Upper lobe of left lung (tissue), 6 donors: ENCODE measurements at regions not wholly inside any gene's neighbourhood (a gene's known extent, or its start where the extent isn't known, plus 50 kb on each side); places are given as distances from the start of the nearest gene placed in this dataset.

ENCODE experiments used
- ATAC-seq, 2 donors: fragments of 200-7000 bp; cut with Tn5 transposase; one replicate each; pipeline ENCODE4 v1.9.1; 2022; ENCODE audit warnings: mild to moderate bottlenecking in 2 of 2, moderate library complexity in 2 of 2; ENCODE audit not compliant: low FRiP score in 2 of 2
- DNase-seq, 2 donors: peaks; one replicate each; pipeline ENCODE4 v3.0.0-alpha.2; 2019 to 2020
- H3K27ac ChIP-seq, 4 donors: fragments of 200-600 bp; sonication (generic); one replicate each; pipeline ENCODE4 v1.5.1; 2016 to 2019
- H3K27me3 ChIP-seq, 4 donors: fragments of 200-600 bp; sonication (generic); one replicate each; pipeline ENCODE4 v1.5.1; 2017 to 2019
- H3K36me3 ChIP-seq, 4 donors: fragments of 200-600 bp; sonication (generic); one replicate each; pipeline ENCODE4 v1.5.1; 2016 to 2019
- H3K4me1 ChIP-seq, 4 donors: fragments of 200-600 bp; sonication (generic); one replicate each; pipeline ENCODE4 v1.5.1; 2018 to 2019
- H3K4me3 ChIP-seq, 4 donors: fragments of 200-600 bp; sonication (generic); one replicate each; pipeline ENCODE4 v1.5.1; 2017 to 2019; ENCODE audit warnings: mild to moderate bottlenecking in 2 of 4, moderate library complexity in 1 of 4
- H3K9me3 ChIP-seq, 4 donors: fragments of 200-600 bp; sonication (generic); one replicate each; pipeline ENCODE4 v1.5.1; 2018 to 2019
- CTCF ChIP-seq, 6 experiments: fragments of 450-650 bp in 4 of 6; fragments of 200-600 bp in 2 of 6; sonication (generic) in 2 of 6; IDR thresholded peaks; one replicate each; pipeline ENCODE4 v1.5.1; 2016 to 2019; ENCODE audit warnings: antibody characterized with exemption in 6 of 6
- EP300 ChIP-seq, 4 donors: sonication (generic); formaldehyde crosslinking; IDR thresholded peaks; one replicate each; pipeline ENCODE4 v1.5.1; 2017; ENCODE audit warnings: antibody characterized with exemption in 4 of 4, control low read depth in 2 of 4
- POLR2A ChIP-seq, 4 donors: fragments of 450-650 bp; IDR thresholded peaks; one replicate each; pipeline ENCODE4 v1.5.1; 2016 to 2017; ENCODE audit warnings: antibody characterized with exemption in 4 of 4, mild to moderate bottlenecking in 2 of 4
- POLR2AphosphoS5 ChIP-seq, 2 donors: sonication (generic); formaldehyde crosslinking; IDR thresholded peaks; one replicate each; pipeline ENCODE4 v1.5.1; 2017; ENCODE audit warnings: antibody characterized with exemption in 2 of 2
- WGBS, 2 donors: methylation state at CpG; one replicate each; pipeline ENCODE4 v1.1.5; 2017 to 2018; 5-methylcytosine and 5-hydroxymethylcytosine counted together
- donor health status: DM: no; HTN: no; CAD: no; lungs with moderate emphysema.
- donor health status: DM: no; HTN: yes; CAD: no; lungs with severe emphysema.

GRCh38 chr10:124143721-124144120, 50.3 kb upstream of the CHST15 start:
- Histone ChIP-seq H3K27ac (peak overlapping the region in 3 of 4 donors; percentile 69 to 81 (median 77)), H3K27me3 (no peaks in the 10 kb centered on the region), H3K36me3 (no peaks in the 10 kb centered on the region), H3K4me3 (no peak overlapping the region), H3K4me1 (peaks cover 5 to 15% (median 11%) of the 10 kb centered on the region in 4 donors), H3K9me3 (peaks cover 0 to 3% (median 0%) of the 10 kb centered on the region in 4 donors)
- 89 to 92% methylated on average over 6 of the region's 6 CpGs for WGBS, 2 donors
- DNase-seq (no peak), ATAC-seq (no peak)
- TF ChIP-seq POLR2AphosphoS5 (IDR thresholded peaks at IDR 0.05) (no peak), POLR2A (IDR thresholded peaks at IDR 0.05) (no peak), EP300 (IDR thresholded peaks at IDR 0.05) (no peak), CTCF (IDR thresholded peaks at IDR 0.05) (no peak)
